Mesenchymal stem cell (in vitro differentiated cells and primary cell): ENCODE measurements at regions not wholly inside any gene's neighbourhood (a gene's known extent, or its start where the extent isn't known, plus 50 kb on each side); places are given as distances from the start of the nearest gene placed in this dataset.

Source experiments
- DNase-seq: peaks from one replicate; pipeline ENCODE4 v3.0.0-alpha.2; 2013
- H2AFZ ChIP-seq: one replicate; pipeline ENCODE4 v1.6.1; 2013; ENCODE audit warnings: low read depth, mild to moderate bottlenecking, control low read depth, inconsistent platforms, low read length, moderate library complexity
- H2AK5ac ChIP-seq: 2 replicates; pipeline ENCODE4 v1.6.1; 2013; ENCODE audit warnings: low read length, moderate library complexity, mild to moderate bottlenecking, inconsistent platforms; ENCODE audit not compliant: severe bottlenecking
- H2BK120ac ChIP-seq: one replicate; pipeline ENCODE4 v1.6.1; 2013; ENCODE audit warnings: low read depth, mild to moderate bottlenecking, inconsistent platforms, low read length, moderate library complexity
- H2BK12ac ChIP-seq, 2 experiments: one replicate each; pipeline ENCODE4 v1.6.1; 2013; ENCODE audit warnings: inconsistent platforms in 2 of 2, low read length in 2 of 2, mild to moderate bottlenecking in 2 of 2, moderate library complexity in 2 of 2, control low read depth in 1 of 2
- H2BK15ac ChIP-seq: one replicate; pipeline ENCODE4 v1.6.1; 2013; ENCODE audit warnings: mild to moderate bottlenecking, low read depth, inconsistent platforms; ENCODE audit not compliant: poor library complexity, severe bottlenecking
- H2BK5ac ChIP-seq: 2 replicates; pipeline ENCODE4 v1.6.1; 2013; ENCODE audit warnings: low read depth, mild to moderate bottlenecking, low read length, control low read depth, inconsistent platforms; ENCODE audit not compliant: poor library complexity, severe bottlenecking
- H3K14ac ChIP-seq, 2 experiments: one replicate each; pipeline ENCODE4 v1.6.1; 2013; ENCODE audit warnings: inconsistent platforms in 2 of 2, low read length in 2 of 2, control low read depth in 1 of 2, mild to moderate bottlenecking in 1 of 2, moderate library complexity in 1 of 2
- H3K18ac ChIP-seq, 2 experiments: one replicate each; pipeline ENCODE4 v1.6.1; 2013; ENCODE audit warnings: inconsistent platforms in 2 of 2, low read length in 2 of 2, control low read depth in 1 of 2, low read depth in 1 of 2, mild to moderate bottlenecking in 1 of 2
- H3K23ac ChIP-seq, 2 experiments: one replicate each; pipeline ENCODE4 v1.6.1; 2013; ENCODE audit warnings: inconsistent platforms in 2 of 2, low read length in 2 of 2, mild to moderate bottlenecking in 2 of 2, moderate library complexity in 2 of 2, control low read depth in 1 of 2
- H3K27ac ChIP-seq: 2 replicates; pipeline ENCODE4 v1.5.1; 2013; ENCODE audit warnings: mild to moderate bottlenecking, moderate library complexity, low read length, control low read depth, inconsistent platforms; ENCODE audit not compliant: poor library complexity, severe bottlenecking
- H3K27me3 ChIP-seq, 2 experiments: 2 replicates each; pipeline versions ENCODE4 v1.6.1 to v1.7.0; 2013; ENCODE audit warnings: low read length in 2 of 2, mild to moderate bottlenecking in 2 of 2, moderate library complexity in 2 of 2, control low read depth in 1 of 2, inconsistent platforms in 1 of 2; ENCODE audit not compliant: control insufficient read depth in 1 of 2, insufficient read depth in 1 of 2
- H3K36me3 ChIP-seq, 2 experiments: 2 replicates each; pipeline versions ENCODE4 v1.6.1 to v1.7.0; 2013; ENCODE audit warnings: low read length in 2 of 2, control low read depth in 1 of 2, inconsistent platforms in 1 of 2, low read depth in 1 of 2, mild to moderate bottlenecking in 1 of 2; ENCODE audit not compliant: insufficient read depth in 2 of 2, control insufficient read depth in 1 of 2
- H3K4ac ChIP-seq, 2 experiments: one replicate each; pipeline ENCODE4 v1.6.1; 2013; ENCODE audit warnings: inconsistent platforms in 2 of 2, low read length in 2 of 2, mild to moderate bottlenecking in 2 of 2, moderate library complexity in 2 of 2, control low read depth in 1 of 2, low read depth in 1 of 2
- H3K4me1 ChIP-seq: 2 replicates; pipeline ENCODE4 v1.6.1; 2013; ENCODE audit warnings: low read depth, low read length, control low read depth; ENCODE audit not compliant: control insufficient read depth, insufficient read depth
- H3K4me2 ChIP-seq: 2 replicates; pipeline ENCODE4 v1.6.1; 2013; ENCODE audit warnings: low read length, mild to moderate bottlenecking, inconsistent platforms; ENCODE audit not compliant: poor library complexity, severe bottlenecking
- H3K4me3 ChIP-seq, 2 experiments: 2 replicates each; pipeline versions ENCODE4 v1.5.1 to v1.7.0; 2013; ENCODE audit warnings: low read length in 2 of 2, mild to moderate bottlenecking in 2 of 2, control low read depth in 1 of 2, low read depth in 1 of 2; ENCODE audit not compliant: insufficient read depth in 1 of 2
- H3K79me1 ChIP-seq: replicated peaks from 2 replicates; pipeline ENCODE4 v1.6.1; 2013; ENCODE audit warnings: mild to moderate bottlenecking, control low read depth, low read length, inconsistent platforms; ENCODE audit not compliant: poor library complexity, severe bottlenecking
- H3K9ac ChIP-seq: 2 replicates; pipeline ENCODE4 v1.7.0; 2013; ENCODE audit warnings: mild to moderate bottlenecking, low read length, moderate library complexity
- H3K9me3 ChIP-seq: 2 replicates; pipeline ENCODE4 v1.7.0; 2013; ENCODE audit warnings: mild to moderate bottlenecking, low read length; ENCODE audit not compliant: control insufficient read depth
- H4K8ac ChIP-seq: one replicate; pipeline ENCODE4 v1.6.1; 2013; ENCODE audit warnings: inconsistent platforms, mild to moderate bottlenecking, low read length, moderate library complexity
- H4K91ac ChIP-seq: one replicate; pipeline ENCODE4 v1.6.1; 2013; ENCODE audit warnings: mild to moderate bottlenecking, low read length, inconsistent platforms
- WGBS: methylation state at CpG from one replicate; pipeline ENCODE4 v1.1.7; 2013; ENCODE audit warnings: mixed read lengths; 5-methylcytosine and 5-hydroxymethylcytosine counted together

GRCh38 chr4:110793890-110794554, 171.1 kb upstream of the PITX2 start:
- Histone ChIP-seq H2AFZ (no peak overlapping the region), H3K27me3 (no peaks in the 10 kb centered on the region), H3K4me3 (no peak overlapping the region), H2BK12ac (no peak overlapping the region), H3K36me3 (no peaks in the 10 kb centered on the region), H3K79me1 (no peaks in the 10 kb centered on the region), H3K9ac (no peak overlapping the region), H3K18ac (peak overlapping the region in 1 of 2 experiments; percentile 21), H2BK120ac (no peak overlapping the region), H3K4me1 (no peaks in the 10 kb centered on the region), H3K4me2 (no peak overlapping the region), H3K27ac (no peak overlapping the region), H2AK5ac (no peak overlapping the region), H3K14ac (no peak overlapping the region), H4K8ac (no peak overlapping the region), H2BK5ac (no peak overlapping the region), H3K23ac (no peak overlapping the region), H3K9me3 (no peaks in the 10 kb centered on the region), H3K4ac (no peak overlapping the region), H4K91ac (no peak overlapping the region), H2BK15ac (no peak overlapping the region)
- DNase-seq, result peak; percentile 36
- WGBS, result 81% methylated on average over 4 of the region's 5 CpGs

GRCh38 chr4:110795971-110796370, 173.1 kb upstream of the PITX2 start:
- no peak overlapping the region for H3K14ac ChIP-seq
- no peak overlapping the region for H2BK15ac ChIP-seq
- no peak overlapping the region for H3K18ac ChIP-seq
- H2AFZ ChIP-seq, result no peak overlapping the region
- H3K23ac ChIP-seq, result no peak overlapping the region
- H3K36me3 ChIP-seq, result no peaks in the 10 kb centered on the region
- H3K79me1 ChIP-seq, result no peaks in the 10 kb centered on the region
- no peak overlapping the region for H3K27ac ChIP-seq
- no peak overlapping the region for H4K91ac ChIP-seq
- no peak for DNase-seq
- H4K8ac ChIP-seq, result no peak overlapping the region
- H3K9ac ChIP-seq, result no peak overlapping the region
- no peak overlapping the region for H2BK12ac ChIP-seq
- no peaks in the 10 kb centered on the region for H3K4me1 ChIP-seq
- H2AK5ac ChIP-seq, result no peak overlapping the region
- H3K4me2 ChIP-seq, result no peak overlapping the region
- H3K4me3 ChIP-seq, result no peak overlapping the region
- 88% methylated on average over 1 of the region's 1 CpG for WGBS
- no peak overlapping the region for H3K4ac ChIP-seq
- no peaks in the 10 kb centered on the region for H3K27me3 ChIP-seq
- H2BK120ac ChIP-seq, result no peak overlapping the region
- no peak overlapping the region for H2BK5ac ChIP-seq
- H3K9me3 ChIP-seq, result no peaks in the 10 kb centered on the region

GRCh38 chr4:110797486-110797885, 174.6 kb upstream of the PITX2 start:
- H3K27me3 ChIP-seq, result no peaks in the 10 kb centered on the region
- H3K18ac ChIP-seq, result no peak overlapping the region
- no peak overlapping the region for H3K4ac ChIP-seq
- no peak overlapping the region for H4K91ac ChIP-seq
- no peak overlapping the region for H3K4me2 ChIP-seq
- no peak overlapping the region for H2BK12ac ChIP-seq
- DNase-seq, result no peak
- no peaks in the 10 kb centered on the region for H3K36me3 ChIP-seq
- no peak overlapping the region for H3K4me3 ChIP-seq
- no peak overlapping the region for H4K8ac ChIP-seq
- H3K4me1 ChIP-seq, result no peaks in the 10 kb centered on the region
- no peak overlapping the region for H2BK5ac ChIP-seq
- no peak overlapping the region for H3K27ac ChIP-seq
- no peak overlapping the region for H2BK15ac ChIP-seq
- H3K14ac ChIP-seq, result no peak overlapping the region
- H2BK120ac ChIP-seq, result no peak overlapping the region
- 98% methylated on average over 1 of the region's 1 CpG for WGBS
- H3K79me1 ChIP-seq, result no peaks in the 10 kb centered on the region
- H3K23ac ChIP-seq, result no peak overlapping the region
- H2AFZ ChIP-seq, result no peak overlapping the region
- no peak overlapping the region for H2AK5ac ChIP-seq
- H3K9me3 ChIP-seq, result no peaks in the 10 kb centered on the region
- H3K9ac ChIP-seq, result no peak overlapping the region

GRCh38 chr4:110798687-110799086, 175.8 kb upstream of the PITX2 start:
- Histone ChIP-seq H2BK12ac (no peak overlapping the region), H2BK120ac (no peak overlapping the region), H2AFZ (no peak overlapping the region), H3K4ac (no peak overlapping the region), H4K91ac (no peak overlapping the region), H3K4me3 (no peak overlapping the region), H3K23ac (no peak overlapping the region), H3K27ac (no peak overlapping the region), H2BK5ac (no peak overlapping the region), H3K9ac (no peak overlapping the region), H4K8ac (no peak overlapping the region), H3K4me2 (no peak overlapping the region), H3K27me3 (no peaks in the 10 kb centered on the region), H3K18ac (no peak overlapping the region), H3K36me3 (no peaks in the 10 kb centered on the region), H3K14ac (no peak overlapping the region), H3K4me1 (no peaks in the 10 kb centered on the region), H2AK5ac (no peak overlapping the region), H3K79me1 (no peaks in the 10 kb centered on the region), H2BK15ac (no peak overlapping the region), H3K9me3 (no peaks in the 10 kb centered on the region)
- DNase-seq, result no peak
- WGBS, result 97% methylated on average over 13 of the region's 13 CpGs
